T-helper 1 cell treated with Interleukin-12 subunit alpha and Interleukin-12 subunit beta and Interleukin-4 antibody, amounts not matched to agents 30 μg/mL and 1 μg/mL, for 36 hours (primary cell): ENCODE measurements at regions not wholly inside any gene's neighbourhood (a gene's known extent, or its start where the extent isn't known, plus 50 kb on each side); places are given as distances from the start of the nearest gene placed in this dataset.

Experiments
- H3K27ac Mint-ChIP-seq: one replicate; pipeline ENCODE4 v1.8.0; 2021; ENCODE audit warnings: mild to moderate bottlenecking, mixed read lengths
- H3K27me3 Mint-ChIP-seq: one replicate; pipeline ENCODE4 v1.8.0; 2021; ENCODE audit warnings: low read depth, mixed read lengths
- H3K36me3 Mint-ChIP-seq: one replicate; pipeline ENCODE4 v1.8.0; 2021; ENCODE audit warnings: low read depth, mixed read lengths
- H3K4me1 Mint-ChIP-seq: one replicate; pipeline ENCODE4 v1.8.0; 2021; ENCODE audit warnings: low read depth, mixed read lengths
- H3K4me3 Mint-ChIP-seq: one replicate; pipeline ENCODE4 v1.8.0; 2021; ENCODE audit warnings: mild to moderate bottlenecking, moderate library complexity, mixed read lengths
- H3K9me3 Mint-ChIP-seq: one replicate; pipeline ENCODE4 v1.8.0; 2021; ENCODE audit warnings: mixed read lengths

- Mint-ChIP-seq H3K27ac (peak overlapping the region; percentile 94), H3K9me3 (no peaks in the 10 kb centered on the region), H3K36me3 (peaks cover 22% of the 10 kb centered on the region), H3K4me1 (peaks cover 40% of the 10 kb centered on the region), H3K27me3 (peaks cover 4% of the 10 kb centered on the region), H3K4me3 (peak overlapping the region; percentile 78)
Measured at GRCh38 chr13:50123002-50123401, 107.8 kb downstream of the KCNRG start.

GRCh38 chr13:50123515-50123861 lies 108.2 kb downstream of the KCNRG start:
- H3K27ac Mint-ChIP-seq = peak overlapping the region; percentile 94
- no peaks in the 10 kb centered on the region for H3K9me3 Mint-ChIP-seq
- H3K27me3 Mint-ChIP-seq = peaks cover 9% of the 10 kb centered on the region
- H3K36me3 Mint-ChIP-seq = peaks cover 22% of the 10 kb centered on the region
- H3K4me1 Mint-ChIP-seq = peaks cover 44% of the 10 kb centered on the region
- H3K4me3 Mint-ChIP-seq = peak overlapping the region; percentile 78

- Mint-ChIP-seq H3K27ac (peak overlapping the region; percentile 94), H3K4me3 (peak overlapping the region; percentile 79), H3K4me1 (peaks cover 48% of the 10 kb centered on the region), H3K27me3 (peaks cover 13% of the 10 kb centered on the region), H3K36me3 (peaks cover 22% of the 10 kb centered on the region), H3K9me3 (no peaks in the 10 kb centered on the region)
Measured at GRCh38 chr13:50123862-50124535, 108.8 kb downstream of the KCNRG start.

GRCh38 chr13:50124536-50125303 lies 109.5 kb downstream of the KCNRG start:
- Mint-ChIP-seq H3K27ac (peak overlapping the region; percentile 89), H3K9me3 (no peaks in the 10 kb centered on the region), H3K4me3 (peak overlapping the region; percentile 79), H3K4me1 (peaks cover 52% of the 10 kb centered on the region), H3K27me3 (peaks cover 21% of the 10 kb centered on the region), H3K36me3 (peaks cover 20% of the 10 kb centered on the region)

- H3K27ac Mint-ChIP-seq = peak overlapping the region; percentile 76
- H3K4me3 Mint-ChIP-seq = peak overlapping the region; percentile 79
- peaks cover 20% of the 10 kb centered on the region for H3K36me3 Mint-ChIP-seq
- H3K4me1 Mint-ChIP-seq = peaks cover 52% of the 10 kb centered on the region
- no peaks in the 10 kb centered on the region for H3K9me3 Mint-ChIP-seq
- peaks cover 24% of the 10 kb centered on the region for H3K27me3 Mint-ChIP-seq
Measured at GRCh38 chr13:50125304-50125553, 110.0 kb downstream of the KCNRG start.

GRCh38 chr13:50125554-50126262 lies 110.5 kb downstream of the KCNRG start:
- peaks cover 18% of the 10 kb centered on the region for H3K36me3 Mint-ChIP-seq
- no peaks in the 10 kb centered on the region for H3K9me3 Mint-ChIP-seq
- peak overlapping the region; percentile 88 for H3K4me3 Mint-ChIP-seq
- peaks cover 54% of the 10 kb centered on the region for H3K4me1 Mint-ChIP-seq
- H3K27me3 Mint-ChIP-seq = peaks cover 29% of the 10 kb centered on the region
- peak overlapping the region; percentile 96 for H3K27ac Mint-ChIP-seq

GRCh38 chr13:50126263-50126992 lies 111.2 kb downstream of the KCNRG start:
- no peaks in the 10 kb centered on the region for H3K9me3 Mint-ChIP-seq
- H3K36me3 Mint-ChIP-seq = peaks cover 16% of the 10 kb centered on the region
- peaks cover 36% of the 10 kb centered on the region for H3K27me3 Mint-ChIP-seq
- peak overlapping the region; percentile 88 for H3K4me3 Mint-ChIP-seq
- peaks cover 60% of the 10 kb centered on the region for H3K4me1 Mint-ChIP-seq
- H3K27ac Mint-ChIP-seq = peak overlapping the region; percentile 96

- peaks cover 63% of the 10 kb centered on the region for H3K4me1 Mint-ChIP-seq
- H3K4me3 Mint-ChIP-seq = peak overlapping the region; percentile 88
- peak overlapping the region; percentile 96 for H3K27ac Mint-ChIP-seq
- peaks cover 12% of the 10 kb centered on the region for H3K36me3 Mint-ChIP-seq
- no peaks in the 10 kb centered on the region for H3K9me3 Mint-ChIP-seq
- H3K27me3 Mint-ChIP-seq = peaks cover 43% of the 10 kb centered on the region
Measured at GRCh38 chr13:50126993-50127725, 111.9 kb downstream of the KCNRG start.

- Mint-ChIP-seq H3K9me3 (no peaks in the 10 kb centered on the region), H3K27ac (peak overlapping the region; percentile 96), H3K4me1 (peaks cover 62% of the 10 kb centered on the region), H3K36me3 (peaks cover 6% of the 10 kb centered on the region), H3K4me3 (peak overlapping the region; percentile 26), H3K27me3 (peaks cover 50% of the 10 kb centered on the region)
Measured at GRCh38 chr13:50127726-50128291, 112.6 kb downstream of the KCNRG start.

- peak overlapping the region; percentile 96 for H3K27ac Mint-ChIP-seq
- H3K27me3 Mint-ChIP-seq = peaks cover 54% of the 10 kb centered on the region
- H3K36me3 Mint-ChIP-seq = peaks cover 6% of the 10 kb centered on the region
- peaks cover 58% of the 10 kb centered on the region for H3K4me1 Mint-ChIP-seq
- peak overlapping the region; percentile 81 for H3K4me3 Mint-ChIP-seq
- H3K9me3 Mint-ChIP-seq = no peaks in the 10 kb centered on the region
Measured at GRCh38 chr13:50128428-50128931, 113.2 kb downstream of the KCNRG start.

- H3K27ac Mint-ChIP-seq = peak overlapping the region; percentile 96
- peaks cover 2% of the 10 kb centered on the region for H3K9me3 Mint-ChIP-seq
- H3K27me3 Mint-ChIP-seq = peaks cover 61% of the 10 kb centered on the region
- peaks cover 7% of the 10 kb centered on the region for H3K36me3 Mint-ChIP-seq
- H3K4me3 Mint-ChIP-seq = peak overlapping the region; percentile 81
- peaks cover 54% of the 10 kb centered on the region for H3K4me1 Mint-ChIP-seq
Measured at GRCh38 chr13:50129081-50129705, 113.9 kb downstream of the KCNRG start.

GRCh38 chr13:50129706-50130122 lies 114.5 kb downstream of the KCNRG start:
- peaks cover 66% of the 10 kb centered on the region for H3K27me3 Mint-ChIP-seq
- H3K4me1 Mint-ChIP-seq = peaks cover 54% of the 10 kb centered on the region
- peak overlapping the region; percentile 81 for H3K4me3 Mint-ChIP-seq
- H3K9me3 Mint-ChIP-seq = peaks cover 7% of the 10 kb centered on the region
- H3K36me3 Mint-ChIP-seq = peaks cover 7% of the 10 kb centered on the region
- H3K27ac Mint-ChIP-seq = peak overlapping the region; percentile 96
